RWPE2 (cell line): ENCODE measurements at regions not wholly inside any gene's neighbourhood (a gene's known extent, or its start where the extent isn't known, plus 50 kb on each side); places are given as distances from the start of the nearest gene placed in this dataset.

Experiments used
- ATAC-seq: fragments of 200-7000 bp; cut with Tn5 transposase; 3 replicates; pipeline ENCODE4 v1.9.1; 2021; ENCODE audit warnings: low read depth
- DNase-seq: peaks from one replicate; pipeline ENCODE4 v3.0.0-alpha.2; 2020; ENCODE audit warnings: low spot score
- H3K27ac ChIP-seq: fragments of 450-650 bp; 2 replicates; pipeline ENCODE4 v1.5.1; 2017; ENCODE audit warnings: mild to moderate bottlenecking; ENCODE audit not compliant: poor library complexity, severe bottlenecking
- H3K27me3 ChIP-seq: fragments of 250-450 bp; sonication (Bioruptor Pico); 2 replicates; pipeline ENCODE4 v1.5.1; 2021; ENCODE audit warnings: mild to moderate bottlenecking, moderate library complexity; ENCODE audit not compliant: insufficient read depth, poor library complexity, severe bottlenecking
- H3K36me3 ChIP-seq: fragments of 250-450 bp; sonication (Bioruptor Pico); 2 replicates; pipeline ENCODE4 v1.5.1; 2020; ENCODE audit warnings: low read depth, mild to moderate bottlenecking, moderate library complexity
- H3K4me1 ChIP-seq: fragments of 250-450 bp; sonication (Bioruptor Pico); 2 replicates; pipeline ENCODE4 v1.5.1; 2021; ENCODE audit warnings: mild to moderate bottlenecking, moderate library complexity; ENCODE audit not compliant: insufficient read depth, poor library complexity, severe bottlenecking
- H3K4me3 ChIP-seq: fragments of 250-450 bp; sonication (Bioruptor Pico); 2 replicates; pipeline ENCODE4 v1.5.1; 2021; ENCODE audit warnings: mild to moderate bottlenecking, moderate library complexity; ENCODE audit not compliant: severe bottlenecking
- H3K9me3 ChIP-seq: fragments of 250-450 bp; sonication (Bioruptor Pico); 2 replicates; pipeline ENCODE4 v1.5.1; 2021; ENCODE audit warnings: mild to moderate bottlenecking, moderate library complexity; ENCODE audit not compliant: severe bottlenecking
- CTCF ChIP-seq: fragments of 450-650 bp; IDR thresholded peaks from one replicate; pipeline ENCODE4 v1.5.1; 2017; ENCODE audit warnings: mild to moderate bottlenecking, moderate library complexity; ENCODE audit not compliant: poor library complexity, severe bottlenecking

- no peak overlapping the region for H3K4me3 ChIP-seq
- no peaks in the 10 kb centered on the region for H3K36me3 ChIP-seq
- ATAC-seq (no peak), DNase-seq (peak; percentile 32)
- H3K27me3 ChIP-seq = no peaks in the 10 kb centered on the region
- no peaks in the 10 kb centered on the region for H3K4me1 ChIP-seq
- no peaks in the 10 kb centered on the region for H3K9me3 ChIP-seq
- H3K27ac ChIP-seq = no peak overlapping the region
- no peak for TF ChIP-seq CTCF
Measured at GRCh38 chr14:76309572-76310162, 66.3 kb upstream of the ESRRB start.

DNA sequence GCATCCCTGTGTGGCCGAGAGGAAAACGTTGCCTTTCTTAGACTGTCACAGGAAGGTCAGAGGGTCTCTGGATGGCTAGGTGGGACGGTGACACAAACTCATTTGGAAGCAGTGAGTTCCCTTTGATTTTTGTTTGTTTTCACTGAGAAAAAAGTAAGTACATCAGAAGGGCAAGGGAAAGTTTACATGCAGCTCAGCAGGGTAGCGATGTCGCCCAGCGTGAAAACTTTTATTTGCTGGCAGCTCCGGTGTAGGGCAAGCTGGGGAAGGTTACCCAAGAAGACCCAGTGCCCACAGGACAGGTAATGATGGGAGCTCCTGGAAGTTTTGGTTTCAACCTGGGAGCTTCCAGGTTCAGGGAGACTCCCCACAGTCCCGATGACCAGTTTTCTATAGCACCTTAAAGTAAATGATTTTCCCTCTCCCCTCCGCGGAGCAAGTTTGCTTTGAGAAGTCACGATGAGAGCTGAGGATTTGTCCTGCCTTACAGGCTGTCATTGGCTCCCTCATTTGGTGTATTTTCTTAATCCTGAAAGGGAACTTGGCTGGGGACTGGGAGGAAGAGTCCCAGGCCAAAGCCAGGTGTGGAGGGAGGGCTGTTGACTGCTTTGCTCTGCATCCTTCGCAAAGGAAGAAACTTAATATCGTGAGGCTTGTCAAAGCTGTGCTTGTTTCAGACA lies 64.7 kb upstream of the ESRRB start:
- Histone ChIP-seq H3K9me3 (no peaks in the 10 kb centered on the region), H3K4me3 (no peak overlapping the region), H3K27me3 (no peaks in the 10 kb centered on the region), H3K36me3 (no peaks in the 10 kb centered on the region), H3K27ac (no peak overlapping the region), H3K4me1 (no peaks in the 10 kb centered on the region)
- no peak for ATAC-seq
- DNase-seq = peak; percentile 18
- TF ChIP-seq CTCF = no peak

DNA sequence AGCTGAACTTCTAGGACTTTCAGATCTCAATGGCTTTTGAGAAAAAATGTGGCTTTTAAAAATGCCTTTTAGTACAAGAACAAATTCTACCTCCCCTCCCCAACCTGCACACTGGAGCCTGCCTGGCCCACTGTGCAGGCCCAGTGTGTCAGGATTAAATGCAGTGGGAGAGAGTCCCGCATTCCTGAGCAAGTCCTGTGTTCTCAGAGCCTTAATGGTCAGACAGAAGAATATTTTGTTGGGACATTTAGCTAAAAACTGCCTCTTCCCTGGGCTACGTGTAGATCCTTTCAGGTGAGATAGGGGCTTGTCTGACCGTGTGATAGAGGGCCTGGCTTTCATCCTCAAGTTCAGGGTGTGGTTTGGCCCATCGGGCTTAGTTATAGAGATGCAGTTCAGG lies 63.1 kb upstream of the ESRRB start:
- no peaks in the 10 kb centered on the region for H3K9me3 ChIP-seq
- no peaks in the 10 kb centered on the region for H3K27me3 ChIP-seq
- no peak overlapping the region for H3K27ac ChIP-seq
- peak; percentile 6 for DNase-seq
- H3K36me3 ChIP-seq = no peaks in the 10 kb centered on the region
- no peak for ATAC-seq
- no peak overlapping the region for H3K4me3 ChIP-seq
- no peaks in the 10 kb centered on the region for H3K4me1 ChIP-seq
- no peak for TF ChIP-seq CTCF

DNA sequence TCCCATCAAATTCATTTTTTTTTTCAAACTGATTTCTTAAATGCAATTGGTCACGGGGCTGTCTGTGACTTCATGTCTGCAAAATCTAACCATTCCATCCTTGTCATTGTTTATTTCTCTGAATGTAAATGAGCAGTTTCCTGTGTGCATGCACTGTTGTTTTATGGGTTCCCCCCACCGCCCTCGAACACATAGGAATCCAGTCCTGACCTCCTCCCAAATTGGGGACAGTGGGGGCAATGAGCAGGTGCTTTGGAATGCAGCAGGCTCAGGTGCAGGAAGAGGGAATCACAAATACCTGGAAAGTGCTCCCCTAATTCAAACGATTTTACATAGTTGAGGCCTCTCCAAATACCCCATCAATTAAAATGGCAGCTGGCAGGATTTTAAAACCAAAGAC lies 62.6 kb upstream of the ESRRB start:
- H3K4me3 ChIP-seq = no peak overlapping the region
- no peaks in the 10 kb centered on the region for H3K27me3 ChIP-seq
- DNase-seq (peak; percentile 32), ATAC-seq (no peak)
- no peaks in the 10 kb centered on the region for H3K36me3 ChIP-seq
- H3K9me3 ChIP-seq = no peaks in the 10 kb centered on the region
- no peaks in the 10 kb centered on the region for H3K4me1 ChIP-seq
- H3K27ac ChIP-seq = no peak overlapping the region
- no peak for TF ChIP-seq CTCF

- Histone ChIP-seq H3K27ac (no peak overlapping the region), H3K4me3 (no peak overlapping the region), H3K36me3 (no peaks in the 10 kb centered on the region), H3K9me3 (no peaks in the 10 kb centered on the region), H3K27me3 (no peaks in the 10 kb centered on the region), H3K4me1 (no peaks in the 10 kb centered on the region)
- TF ChIP-seq CTCF = no peak
- DNase-seq (no peak), ATAC-seq (no peak)
Measured at GRCh38 chr14:76313852-76314251, 62.1 kb upstream of the ESRRB start.
